GM12878 (cell line): ENCODE measurements at regions not wholly inside any gene's neighbourhood (a gene's known extent, or its start where the extent isn't known, plus 50 kb on each side); places are given as distances from the start of the nearest gene placed in this dataset.

ENCODE experiments used
- ATAC-seq: fragments of 200-7000 bp; cut with Tn5 transposase; 3 replicates; pipeline ENCODE4 v1.9.1; 2020; ENCODE audit warnings: mild to moderate bottlenecking, moderate library complexity
- BruUV-seq: library from RNA; stranded (reverse); fragments of 400-500 nt; replicated peaks from 2 replicates; lab custom pipeline; 2021; lab: Mats Ljungman, UMichigan
- CTCF ChIA-PET: fragments of 300-600 bp; sonication (Branson Sonifier 250); formaldehyde crosslinking; extraction: SDS; loops from one replicate; lab custom pipeline; 2021; ENCODE audit warnings: inconsistent platforms; lab: Yijun Ruan, JAX
- POLR2A ChIA-PET: fragments of 350-600 bp; formaldehyde crosslinking; extraction: SDS; loops from one replicate; lab custom pipeline; 2021; ENCODE audit warnings: inconsistent platforms; lab: Charles Lee
- RAD21 ChIA-PET: fragments of 300-600 bp; sonication (Branson Sonifier 250); formaldehyde crosslinking; loops from one replicate; lab custom pipeline; 2023; ENCODE audit warnings: antibody characterized with exemption; ENCODE audit not compliant: unreplicated experiment; lab: Charles Lee
- SMC1A ChIA-PET: fragments of 300-600 bp; sonication (Branson Sonifier 250); formaldehyde crosslinking; loops from one replicate; lab custom pipeline; 2023; ENCODE audit not compliant: unreplicated experiment, uncharacterized antibody; lab: Charles Lee
- DNase-seq: peaks from one replicate; pipeline ENCODE4 v3.0.0-alpha.2; 2011; ENCODE audit warnings: low read depth, low spot score
- FAIRE-seq: peaks from 3 replicates; lab custom pipeline; 2011; peaks lifted over from hg19 to GRCh38; lab: Jason Lieb, UNC
- H2AFZ ChIP-seq: 2 replicates; pipeline ENCODE4 v1.6.0; 2011; ENCODE audit warnings: low read depth, low read length, control low read depth; ENCODE audit not compliant: control insufficient read depth
- H3K27ac ChIP-seq: 2 replicates; pipeline ENCODE4 v1.5.1; 2011; ENCODE audit warnings: control low read depth; ENCODE audit not compliant: control insufficient read depth, insufficient read depth
- H3K27me3 ChIP-seq, 2 experiments: replicated peaks in 1 of 2; 2 replicates each; pipeline versions ENCODE4 v1.6.0 to v1.6.1; 2011; ENCODE audit warnings: low read length in 1 of 2; ENCODE audit not compliant: control insufficient read depth in 2 of 2, insufficient read depth in 2 of 2
- H3K36me3 ChIP-seq, 2 experiments: 2 replicates each; pipeline ENCODE4 v1.5.1; 2011; ENCODE audit warnings: low read length in 1 of 2; ENCODE audit not compliant: control insufficient read depth in 2 of 2, insufficient read depth in 2 of 2
- H3K4me1 ChIP-seq: 2 replicates; pipeline ENCODE4 v1.6.1; 2011; ENCODE audit warnings: mild to moderate bottlenecking, low read length, moderate library complexity, mixed read lengths; ENCODE audit not compliant: control insufficient read depth, insufficient read depth
- H3K4me2 ChIP-seq: 2 replicates; pipeline ENCODE4 v1.6.0; 2011; ENCODE audit warnings: control low read depth; ENCODE audit not compliant: control insufficient read depth, insufficient read depth
- H3K4me3 ChIP-seq: fragments of 200-600 bp; sonication (generic); 2 replicates; pipeline ENCODE4 v1.5.1; 2016
- H3K79me2 ChIP-seq: 2 replicates; pipeline ENCODE4 v1.6.0; 2011; ENCODE audit warnings: low read length; ENCODE audit not compliant: control insufficient read depth, insufficient read depth
- H3K9ac ChIP-seq: 2 replicates; pipeline ENCODE4 v1.8.0; 2011; ENCODE audit warnings: low read length, control low read depth, mixed read lengths; ENCODE audit not compliant: control insufficient read depth, insufficient read depth
- H3K9me3 ChIP-seq: replicated peaks from 3 replicates; pipeline ENCODE4 v1.5.1; 2011; ENCODE audit warnings: mild to moderate bottlenecking, low read length; ENCODE audit not compliant: control insufficient read depth, insufficient read depth
- H4K20me1 ChIP-seq: 2 replicates; pipeline ENCODE4 v1.6.0; 2011; ENCODE audit not compliant: control insufficient read depth, insufficient read depth
- CEBPB ChIP-seq, 2 experiments: fragments of 150-350 bp in 1 of 2; IDR thresholded peaks; 2 replicates each; pipeline ENCODE4 v1.6.1; 2012 to 2014; ENCODE audit warnings: low read depth in 2 of 2, low read length in 2 of 2, borderline replicate concordance in 1 of 2, inconsistent platforms in 1 of 2
- FOS ChIP-seq: IDR thresholded peaks from 3 replicates; pipeline ENCODE4 v1.6.1; 2011; ENCODE audit warnings: borderline replicate concordance; ENCODE audit not compliant: insufficient read length; ENCODE audit errors: extremely low read depth
- HDAC2 ChIP-seq: fragments of 200-600 bp; sonication (generic); IDR thresholded peaks from 2 replicates; pipeline ENCODE4 v1.6.1; 2017
- KAT2A ChIP-seq: conservative IDR thresholded peaks from 2 replicates; pipeline ENCODE4 v1.6.1; 2011; ENCODE audit warnings: low read depth, low read length; ENCODE audit not compliant: control insufficient read depth
- KDM1A ChIP-seq: fragments of 200-600 bp; sonication (generic); IDR thresholded peaks from 2 replicates; pipeline ENCODE4 v1.6.1; 2016; ENCODE audit warnings: borderline replicate concordance
- MEF2A ChIP-seq: IDR thresholded peaks from 2 replicates; pipeline ENCODE4 v1.6.1; 2011; ENCODE audit warnings: low read depth, mild to moderate bottlenecking, low read length, moderate library complexity; ENCODE audit not compliant: insufficient read depth
- WGBS: methylation state at CpG from one replicate; pipeline ENCODE4 v1.1.6; 2016; ENCODE audit warnings: low lambda C conversion rate; ENCODE audit not compliant: insufficient replicate concordance, insufficient coverage; ENCODE audit errors: missing lambda C conversion rate; 5-methylcytosine and 5-hydroxymethylcytosine counted together
- in situ Hi-C: fragments of 300-500 bp; cut with MboI; formaldehyde crosslinking; loops from 9 replicates; pipeline ENCODE4 v1.14.3; 2018; ENCODE audit warnings: mixed read lengths
- intact Hi-C: fragments of 100-400 bp; cut with micrococcal nuclease; formaldehyde crosslinking; loops from one replicate; pipeline ENCODE4 v1.14.2; 2022; ENCODE audit not compliant: unreplicated experiment

- 34% methylated on average over 10 of the region's 10 CpGs for WGBS
- no peak overlapping the region for H3K4me2 ChIP-seq
- ATAC-seq (no peak), FAIRE-seq (no peak), DNase-seq (no peak)
- H3K9me3 ChIP-seq, result no peaks in the 10 kb centered on the region
- intact Hi-C loops (no loop called here), in situ Hi-C loops (no loop called here)
- no TSS peak for BruUV-seq
- POLR2A ChIA-PET, result no interaction called here
- RAD21 ChIA-PET, result interaction anchor here (0.9 kb wide), 1 partner anchor 130 kb away, joined by 3 read pairs; no protein-coding TSS in a partner anchor
- no peaks in the 10 kb centered on the region for H3K4me1 ChIP-seq
- SMC1A ChIA-PET, result no interaction called here
- no peak overlapping the region for H3K27ac ChIP-seq
- H2AFZ ChIP-seq, result no peak overlapping the region
- no peaks in the 10 kb centered on the region for H3K36me3 ChIP-seq
- no peaks in the 10 kb centered on the region for H3K27me3 ChIP-seq
- TF ChIP-seq HDAC2 (no peak), KAT2A (no peak), KDM1A (no peak), MEF2A (no peak), FOS (no peak), CEBPB (IDR thresholded peaks at IDR 0.05; ENCODE audit: borderline replicate concordance in 1 of 2, low read depth in 2 of 2, low read length in 2 of 2) (no peak)
- H4K20me1 ChIP-seq, result no peaks in the 10 kb centered on the region
- H3K9ac ChIP-seq, result no peak overlapping the region
- H3K79me2 ChIP-seq, result no peaks in the 10 kb centered on the region
- CTCF ChIA-PET, result no interaction called here
- H3K4me3 ChIP-seq, result no peak overlapping the region
Observed at GRCh38 chr4:155572106-155572703, 94.4 kb upstream of the GUCY1A1 start.
